ENCODE measurements at regions not wholly inside any gene's neighbourhood (a gene's known extent, or its start where the extent isn't known, plus 50 kb on each side); places are given as distances from the start of the nearest gene placed in this dataset.

DNA sequence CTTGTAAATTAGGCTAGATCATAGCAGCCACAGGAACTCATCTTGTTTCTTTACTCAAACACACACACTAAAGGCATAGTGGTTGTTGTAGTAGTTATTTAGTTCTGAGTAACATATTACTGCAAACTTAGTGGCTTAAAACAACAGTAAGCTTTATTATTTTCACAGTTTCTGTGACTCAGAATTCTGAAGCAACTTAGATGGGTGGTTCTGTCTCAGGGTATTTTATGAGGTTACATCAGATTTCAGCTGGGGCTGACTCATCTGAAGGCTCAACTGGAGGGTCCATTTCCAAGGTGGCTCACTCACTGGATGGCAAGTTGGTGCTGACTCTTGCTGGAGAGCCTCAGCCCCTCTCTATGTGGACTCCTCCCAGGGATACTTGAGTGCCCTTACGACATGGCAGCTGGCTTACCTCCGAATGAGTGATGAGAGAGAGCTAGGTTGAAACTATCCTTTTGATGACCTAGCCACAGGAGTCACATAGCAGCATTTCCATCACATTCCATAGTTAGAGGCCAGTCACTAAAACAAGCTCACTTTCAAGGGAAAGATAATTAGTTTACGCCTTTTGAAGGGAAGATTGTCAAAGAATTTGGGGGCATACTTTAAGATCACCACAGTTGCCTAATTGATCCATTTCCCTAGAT lies 101.0 kb upstream of the PRNP start:
- H3K4me3 ChIP-seq (ENCODE audit: low read depth, low read length), result no peak overlapping the region
- peak; percentile 59 for DNase-seq (ENCODE audit: low read depth)
- TF ChIP-seq, protein P1, sequence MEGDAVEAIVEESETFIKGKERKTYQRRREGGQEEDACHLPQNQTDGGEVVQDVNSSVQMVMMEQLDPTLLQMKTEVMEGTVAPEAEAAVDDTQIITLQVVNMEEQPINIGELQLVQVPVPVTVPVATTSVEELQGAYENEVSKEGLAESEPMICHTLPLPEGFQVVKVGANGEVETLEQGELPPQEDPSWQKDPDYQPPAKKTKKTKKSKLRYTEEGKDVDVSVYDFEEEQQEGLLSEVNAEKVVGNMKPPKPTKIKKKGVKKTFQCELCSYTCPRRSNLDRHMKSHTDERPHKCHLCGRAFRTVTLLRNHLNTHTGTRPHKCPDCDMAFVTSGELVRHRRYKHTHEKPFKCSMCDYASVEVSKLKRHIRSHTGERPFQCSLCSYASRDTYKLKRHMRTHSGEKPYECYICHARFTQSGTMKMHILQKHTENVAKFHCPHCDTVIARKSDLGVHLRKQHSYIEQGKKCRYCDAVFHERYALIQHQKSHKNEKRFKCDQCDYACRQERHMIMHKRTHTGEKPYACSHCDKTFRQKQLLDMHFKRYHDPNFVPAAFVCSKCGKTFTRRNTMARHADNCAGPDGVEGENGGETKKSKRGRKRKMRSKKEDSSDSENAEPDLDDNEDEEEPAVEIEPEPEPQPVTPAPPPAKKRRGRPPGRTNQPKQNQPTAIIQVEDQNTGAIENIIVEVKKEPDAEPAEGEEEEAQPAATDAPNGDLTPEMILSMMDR (conservative IDR thresholded peaks at IDR 0.05; ENCODE audit: low read depth, low read length), result no peak

DNA sequence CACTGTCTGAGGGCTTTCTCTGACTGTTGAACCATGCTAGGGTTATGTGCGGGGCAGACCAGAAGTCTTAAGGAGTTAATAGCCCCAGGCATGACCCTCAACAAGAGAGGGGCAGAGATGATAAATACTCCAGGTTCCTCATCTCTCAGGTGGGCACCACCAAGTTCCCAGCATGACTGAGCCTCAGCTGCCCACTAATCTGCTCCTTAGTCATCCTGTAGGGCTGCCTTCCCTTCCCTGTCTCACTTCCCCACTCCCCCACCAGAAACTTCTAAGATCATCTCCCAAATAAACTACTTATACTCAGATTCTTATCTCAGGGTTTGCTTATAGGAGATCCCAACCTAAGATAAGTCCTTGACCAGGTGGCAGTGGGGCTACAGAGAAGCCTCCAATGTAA lies 101.7 kb upstream of the PRNP start:
- no peak for DNase-seq (ENCODE audit: low read depth)
- H3K4me3 ChIP-seq (ENCODE audit: low read depth, low read length), result no peak overlapping the region
- TF ChIP-seq, protein P1 (conservative IDR thresholded peaks at IDR 0.05; ENCODE audit: low read depth, low read length), result no peak

DNA sequence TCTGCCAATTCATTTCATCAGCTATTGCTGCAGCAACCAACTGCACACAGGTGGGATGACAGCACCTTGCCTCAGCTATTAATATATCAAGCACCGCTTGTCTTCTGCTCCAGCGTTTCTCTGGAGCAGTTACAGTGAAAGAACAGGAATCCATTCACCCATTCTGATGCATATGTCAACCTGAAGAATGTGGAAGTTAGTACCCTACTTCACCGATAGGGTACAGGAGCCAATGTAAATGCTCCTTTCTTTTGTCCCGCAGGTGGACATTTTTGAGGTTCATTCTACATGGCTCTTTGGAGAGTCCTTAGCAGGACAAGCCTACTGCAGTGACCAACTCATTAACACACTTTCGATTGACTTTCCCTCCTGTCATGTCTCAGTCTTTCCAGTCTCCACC lies 104.4 kb upstream of the PRNP start:
- TF ChIP-seq, protein P1 (conservative IDR thresholded peaks at IDR 0.05; ENCODE audit: low read depth, low read length), result peak; percentile 19
- H3K4me3 ChIP-seq (ENCODE audit: low read depth, low read length), result no peak overlapping the region

DNA sequence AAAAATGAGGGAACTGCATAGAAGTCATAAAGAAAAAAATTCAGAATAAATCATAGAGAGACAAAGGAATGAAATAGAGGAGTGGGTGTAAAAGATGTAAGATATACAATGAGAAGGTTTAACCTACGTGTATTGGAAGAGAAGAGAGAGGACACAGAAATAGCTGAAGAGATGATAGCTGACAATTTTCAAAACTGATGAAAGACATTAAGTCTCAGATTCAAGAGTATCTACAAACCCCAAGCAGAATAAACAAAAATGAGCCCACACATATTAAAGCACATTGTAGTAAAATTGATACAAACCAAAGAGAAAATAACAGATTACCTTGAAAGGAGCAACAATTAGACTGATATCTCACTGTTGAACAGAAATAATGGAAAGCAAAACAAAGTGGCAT lies 107.9 kb upstream of the PRNP start:
- H3K4me3 ChIP-seq (ENCODE audit: low read depth, low read length), result no peak overlapping the region
- DNase-seq (ENCODE audit: low read depth), result no peak
- TF ChIP-seq, protein P1 (conservative IDR thresholded peaks at IDR 0.05; ENCODE audit: low read depth, low read length), result no peak

More for the DNA sequence above, 104.4 kb upstream of the PRNP start:
- no peak for DNase-seq (ENCODE audit: low read depth)

DNA sequence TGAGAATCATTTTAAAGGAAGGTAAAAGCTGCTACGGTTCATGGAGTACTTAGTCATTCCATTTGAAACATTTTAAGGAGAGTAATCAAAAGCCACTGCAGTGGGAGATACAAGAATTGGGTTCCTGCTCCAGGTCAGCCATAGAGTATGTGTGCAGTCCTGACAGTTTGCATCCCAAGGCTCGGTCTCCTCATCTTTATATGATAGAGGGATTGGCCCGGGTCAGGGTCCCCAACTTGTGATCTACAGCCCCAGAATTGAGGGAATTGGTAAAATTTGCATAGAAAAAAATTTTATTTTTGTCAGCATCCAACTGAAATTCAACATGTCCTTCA lies 111.9 kb upstream of the PRNP start:
- no peak overlapping the region for H3K4me3 ChIP-seq (ENCODE audit: low read depth, low read length)
- TF ChIP-seq, protein P1 (conservative IDR thresholded peaks at IDR 0.05; ENCODE audit: low read depth, low read length), result no peak
- DNase-seq (ENCODE audit: low read depth), result no peak

DNA sequence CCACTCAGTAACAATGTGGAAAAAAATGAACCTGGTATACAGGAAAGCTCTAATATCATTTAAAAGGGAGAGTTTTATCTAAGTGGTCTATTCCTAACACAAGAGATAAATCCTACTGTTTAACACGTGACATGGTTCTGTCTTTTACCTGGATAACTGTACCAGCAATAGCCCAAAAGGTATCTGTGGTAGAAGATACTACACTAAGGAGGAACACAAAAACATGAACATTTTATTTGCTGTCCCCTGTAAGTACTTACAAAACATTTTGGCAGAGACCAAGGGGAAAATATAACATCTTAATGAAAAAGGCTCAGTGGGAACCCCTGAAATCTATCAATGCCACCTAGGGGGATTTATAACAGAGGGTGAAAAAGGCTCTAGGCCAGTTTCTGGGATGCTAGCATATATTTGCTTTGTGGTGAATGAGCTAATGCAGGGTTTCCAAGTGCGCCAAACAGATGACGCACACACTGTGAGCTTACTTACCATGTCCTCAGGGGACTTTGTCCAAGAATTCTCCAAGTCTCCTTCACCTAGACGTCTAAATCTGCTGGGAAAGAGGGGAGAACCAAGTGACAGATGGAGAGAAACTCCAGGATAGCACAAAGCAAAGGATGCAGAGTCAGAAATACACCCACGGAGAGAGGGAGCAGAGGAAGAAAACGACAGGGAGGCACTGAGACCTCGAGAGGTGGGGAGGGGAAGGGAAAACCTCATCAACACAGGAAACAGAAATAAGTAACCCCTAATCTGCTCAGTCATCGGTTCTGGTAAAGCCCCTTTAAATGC lies 112.5 kb upstream of the PRNP start:
- TF ChIP-seq, protein P1 (conservative IDR thresholded peaks at IDR 0.05; ENCODE audit: low read depth, low read length), result no peak
- no peak overlapping the region for H3K4me3 ChIP-seq (ENCODE audit: low read depth, low read length)
- peak; percentile 65 for DNase-seq (ENCODE audit: low read depth)
